Mesenchymal stem cell (in vitro differentiated cells and primary cell): ENCODE measurements at regions not wholly inside any gene's neighbourhood (a gene's known extent, or its start where the extent isn't known, plus 50 kb on each side); places are given as distances from the start of the nearest gene placed in this dataset.

ENCODE experiments used
- DNase-seq: peaks from one replicate; pipeline ENCODE4 v3.0.0-alpha.2; 2013
- H2AFZ ChIP-seq: one replicate; pipeline ENCODE4 v1.6.1; 2013; ENCODE audit warnings: low read depth, mild to moderate bottlenecking, control low read depth, inconsistent platforms, low read length, moderate library complexity
- H2AK5ac ChIP-seq: 2 replicates; pipeline ENCODE4 v1.6.1; 2013; ENCODE audit warnings: low read length, moderate library complexity, mild to moderate bottlenecking, inconsistent platforms; ENCODE audit not compliant: severe bottlenecking
- H2BK120ac ChIP-seq: one replicate; pipeline ENCODE4 v1.6.1; 2013; ENCODE audit warnings: low read depth, mild to moderate bottlenecking, inconsistent platforms, low read length, moderate library complexity
- H2BK12ac ChIP-seq, 2 experiments: one replicate each; pipeline ENCODE4 v1.6.1; 2013; ENCODE audit warnings: inconsistent platforms in 2 of 2, low read length in 2 of 2, mild to moderate bottlenecking in 2 of 2, moderate library complexity in 2 of 2, control low read depth in 1 of 2
- H2BK15ac ChIP-seq: one replicate; pipeline ENCODE4 v1.6.1; 2013; ENCODE audit warnings: mild to moderate bottlenecking, low read depth, inconsistent platforms; ENCODE audit not compliant: poor library complexity, severe bottlenecking
- H2BK5ac ChIP-seq: 2 replicates; pipeline ENCODE4 v1.6.1; 2013; ENCODE audit warnings: low read depth, mild to moderate bottlenecking, low read length, control low read depth, inconsistent platforms; ENCODE audit not compliant: poor library complexity, severe bottlenecking
- H3K14ac ChIP-seq, 2 experiments: one replicate each; pipeline ENCODE4 v1.6.1; 2013; ENCODE audit warnings: inconsistent platforms in 2 of 2, low read length in 2 of 2, control low read depth in 1 of 2, mild to moderate bottlenecking in 1 of 2, moderate library complexity in 1 of 2
- H3K18ac ChIP-seq, 2 experiments: one replicate each; pipeline ENCODE4 v1.6.1; 2013; ENCODE audit warnings: inconsistent platforms in 2 of 2, low read length in 2 of 2, control low read depth in 1 of 2, low read depth in 1 of 2, mild to moderate bottlenecking in 1 of 2
- H3K23ac ChIP-seq, 2 experiments: one replicate each; pipeline ENCODE4 v1.6.1; 2013; ENCODE audit warnings: inconsistent platforms in 2 of 2, low read length in 2 of 2, mild to moderate bottlenecking in 2 of 2, moderate library complexity in 2 of 2, control low read depth in 1 of 2
- H3K27ac ChIP-seq: 2 replicates; pipeline ENCODE4 v1.5.1; 2013; ENCODE audit warnings: mild to moderate bottlenecking, moderate library complexity, low read length, control low read depth, inconsistent platforms; ENCODE audit not compliant: poor library complexity, severe bottlenecking
- H3K27me3 ChIP-seq, 2 experiments: 2 replicates each; pipeline versions ENCODE4 v1.6.1 to v1.7.0; 2013; ENCODE audit warnings: low read length in 2 of 2, mild to moderate bottlenecking in 2 of 2, moderate library complexity in 2 of 2, control low read depth in 1 of 2, inconsistent platforms in 1 of 2; ENCODE audit not compliant: control insufficient read depth in 1 of 2, insufficient read depth in 1 of 2
- H3K36me3 ChIP-seq, 2 experiments: 2 replicates each; pipeline versions ENCODE4 v1.6.1 to v1.7.0; 2013; ENCODE audit warnings: low read length in 2 of 2, control low read depth in 1 of 2, inconsistent platforms in 1 of 2, low read depth in 1 of 2, mild to moderate bottlenecking in 1 of 2; ENCODE audit not compliant: insufficient read depth in 2 of 2, control insufficient read depth in 1 of 2
- H3K4ac ChIP-seq, 2 experiments: one replicate each; pipeline ENCODE4 v1.6.1; 2013; ENCODE audit warnings: inconsistent platforms in 2 of 2, low read length in 2 of 2, mild to moderate bottlenecking in 2 of 2, moderate library complexity in 2 of 2, control low read depth in 1 of 2, low read depth in 1 of 2
- H3K4me1 ChIP-seq: 2 replicates; pipeline ENCODE4 v1.6.1; 2013; ENCODE audit warnings: low read depth, low read length, control low read depth; ENCODE audit not compliant: control insufficient read depth, insufficient read depth
- H3K4me2 ChIP-seq: 2 replicates; pipeline ENCODE4 v1.6.1; 2013; ENCODE audit warnings: low read length, mild to moderate bottlenecking, inconsistent platforms; ENCODE audit not compliant: poor library complexity, severe bottlenecking
- H3K4me3 ChIP-seq, 2 experiments: 2 replicates each; pipeline versions ENCODE4 v1.5.1 to v1.7.0; 2013; ENCODE audit warnings: low read length in 2 of 2, mild to moderate bottlenecking in 2 of 2, control low read depth in 1 of 2, low read depth in 1 of 2; ENCODE audit not compliant: insufficient read depth in 1 of 2
- H3K79me1 ChIP-seq: replicated peaks from 2 replicates; pipeline ENCODE4 v1.6.1; 2013; ENCODE audit warnings: mild to moderate bottlenecking, control low read depth, low read length, inconsistent platforms; ENCODE audit not compliant: poor library complexity, severe bottlenecking
- H3K9ac ChIP-seq: 2 replicates; pipeline ENCODE4 v1.7.0; 2013; ENCODE audit warnings: mild to moderate bottlenecking, low read length, moderate library complexity
- H3K9me3 ChIP-seq: 2 replicates; pipeline ENCODE4 v1.7.0; 2013; ENCODE audit warnings: mild to moderate bottlenecking, low read length; ENCODE audit not compliant: control insufficient read depth
- H4K8ac ChIP-seq: one replicate; pipeline ENCODE4 v1.6.1; 2013; ENCODE audit warnings: inconsistent platforms, mild to moderate bottlenecking, low read length, moderate library complexity
- H4K91ac ChIP-seq: one replicate; pipeline ENCODE4 v1.6.1; 2013; ENCODE audit warnings: mild to moderate bottlenecking, low read length, inconsistent platforms
- WGBS: methylation state at CpG from one replicate; pipeline ENCODE4 v1.1.7; 2013; ENCODE audit warnings: mixed read lengths; 5-methylcytosine and 5-hydroxymethylcytosine counted together

- Histone ChIP-seq H3K18ac (no peak overlapping the region), H3K9me3 (peaks cover 2% of the 10 kb centered on the region), H3K23ac (no peak overlapping the region), H2BK5ac (no peak overlapping the region), H4K8ac (no peak overlapping the region), H3K4me2 (no peak overlapping the region), H2BK120ac (no peak overlapping the region), H4K91ac (no peak overlapping the region), H3K9ac (no peak overlapping the region), H3K14ac (no peak overlapping the region), H3K27ac (no peak overlapping the region), H2BK12ac (no peak overlapping the region), H3K4me3 (no peak overlapping the region), H2BK15ac (no peak overlapping the region), H3K79me1 (no peaks in the 10 kb centered on the region), H2AFZ (no peak overlapping the region), H3K4me1 (no peaks in the 10 kb centered on the region), H3K36me3 (no peaks in the 10 kb centered on the region), H2AK5ac (no peak overlapping the region), H3K27me3 (no peaks in the 10 kb centered on the region), H3K4ac (no peak overlapping the region)
- no peak for DNase-seq
- 58% methylated on average over 7 of the region's 7 CpGs for WGBS
Measured at GRCh38 chr5:4198461-4198860, 602.8 kb downstream of the IRX1 start.

DNA sequence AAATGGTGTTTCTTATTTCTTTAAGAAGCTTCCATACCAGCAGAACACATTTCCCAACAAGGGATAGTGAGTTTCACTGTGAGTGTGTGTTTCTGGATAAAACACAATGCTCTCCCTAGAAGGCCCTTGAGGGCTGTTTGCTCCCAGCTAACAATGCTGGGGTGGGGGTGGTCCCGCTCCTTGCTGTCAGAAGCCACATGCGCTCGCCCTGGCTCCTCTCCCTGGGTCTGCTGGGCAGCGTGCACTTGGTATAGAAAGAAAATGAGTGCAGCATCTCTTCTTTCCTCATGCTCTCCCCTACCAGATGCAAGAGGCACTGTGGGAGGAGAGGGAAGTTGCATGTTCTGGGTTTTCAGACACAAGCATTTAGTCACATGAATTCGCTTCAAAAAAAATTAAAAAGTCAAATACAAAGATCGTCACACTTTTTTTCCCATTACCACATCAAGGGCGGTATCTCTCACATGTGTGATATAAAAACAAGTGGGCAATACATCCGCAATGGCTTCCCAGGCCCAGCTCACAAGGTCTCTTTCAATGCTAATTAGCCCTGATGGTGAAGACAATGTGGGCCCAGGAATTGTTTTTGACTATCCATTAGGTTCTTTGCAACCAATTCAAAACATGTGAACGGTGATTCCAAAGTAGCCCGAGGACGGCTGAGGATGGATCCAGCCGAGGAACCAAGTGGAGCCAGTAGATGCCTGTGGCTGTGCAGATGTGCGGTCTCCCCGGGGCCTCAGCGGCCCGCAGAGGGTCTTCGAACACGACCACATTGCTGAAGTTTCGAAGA, 603.6 kb downstream of the IRX1 start:
- Histone ChIP-seq H3K9ac (no peak overlapping the region), H3K4me1 (no peaks in the 10 kb centered on the region), H2AFZ (no peak overlapping the region), H3K9me3 (peaks cover 2% of the 10 kb centered on the region), H2BK5ac (no peak overlapping the region), H4K8ac (no peak overlapping the region), H3K27ac (no peak overlapping the region), H3K36me3 (no peaks in the 10 kb centered on the region), H2BK15ac (no peak overlapping the region), H2BK120ac (no peak overlapping the region), H3K14ac (no peak overlapping the region), H3K79me1 (no peaks in the 10 kb centered on the region), H3K4ac (no peak overlapping the region), H3K27me3 (no peaks in the 10 kb centered on the region), H3K23ac (no peak overlapping the region), H3K18ac (no peak overlapping the region), H2BK12ac (no peak overlapping the region), H3K4me2 (no peak overlapping the region), H4K91ac (no peak overlapping the region), H3K4me3 (no peak overlapping the region), H2AK5ac (no peak overlapping the region)
- no peak for DNase-seq
- WGBS, result 77% methylated on average over 15 of the region's 19 CpGs

- no peak overlapping the region for H3K4me2 ChIP-seq
- H4K8ac ChIP-seq, result no peak overlapping the region
- H2BK12ac ChIP-seq, result no peak overlapping the region
- no peaks in the 10 kb centered on the region for H3K36me3 ChIP-seq
- H3K27ac ChIP-seq, result no peak overlapping the region
- DNase-seq, result no peak
- no peak overlapping the region for H3K9ac ChIP-seq
- H4K91ac ChIP-seq, result no peak overlapping the region
- H2BK15ac ChIP-seq, result no peak overlapping the region
- H3K4me1 ChIP-seq, result no peaks in the 10 kb centered on the region
- no peak overlapping the region for H3K18ac ChIP-seq
- H3K23ac ChIP-seq, result no peak overlapping the region
- H2BK5ac ChIP-seq, result no peak overlapping the region
- H3K79me1 ChIP-seq, result no peaks in the 10 kb centered on the region
- H2AK5ac ChIP-seq, result no peak overlapping the region
- H2BK120ac ChIP-seq, result no peak overlapping the region
- no peak overlapping the region for H2AFZ ChIP-seq
- H3K27me3 ChIP-seq, result no peaks in the 10 kb centered on the region
- no peak overlapping the region for H3K14ac ChIP-seq
- no peaks in the 10 kb centered on the region for H3K9me3 ChIP-seq
- H3K4ac ChIP-seq, result no peak overlapping the region
- 84% methylated on average over 4 of the region's 4 CpGs for WGBS
- no peak overlapping the region for H3K4me3 ChIP-seq
Measured at GRCh38 chr5:4203146-4203545, 607.5 kb downstream of the IRX1 start.

DNA sequence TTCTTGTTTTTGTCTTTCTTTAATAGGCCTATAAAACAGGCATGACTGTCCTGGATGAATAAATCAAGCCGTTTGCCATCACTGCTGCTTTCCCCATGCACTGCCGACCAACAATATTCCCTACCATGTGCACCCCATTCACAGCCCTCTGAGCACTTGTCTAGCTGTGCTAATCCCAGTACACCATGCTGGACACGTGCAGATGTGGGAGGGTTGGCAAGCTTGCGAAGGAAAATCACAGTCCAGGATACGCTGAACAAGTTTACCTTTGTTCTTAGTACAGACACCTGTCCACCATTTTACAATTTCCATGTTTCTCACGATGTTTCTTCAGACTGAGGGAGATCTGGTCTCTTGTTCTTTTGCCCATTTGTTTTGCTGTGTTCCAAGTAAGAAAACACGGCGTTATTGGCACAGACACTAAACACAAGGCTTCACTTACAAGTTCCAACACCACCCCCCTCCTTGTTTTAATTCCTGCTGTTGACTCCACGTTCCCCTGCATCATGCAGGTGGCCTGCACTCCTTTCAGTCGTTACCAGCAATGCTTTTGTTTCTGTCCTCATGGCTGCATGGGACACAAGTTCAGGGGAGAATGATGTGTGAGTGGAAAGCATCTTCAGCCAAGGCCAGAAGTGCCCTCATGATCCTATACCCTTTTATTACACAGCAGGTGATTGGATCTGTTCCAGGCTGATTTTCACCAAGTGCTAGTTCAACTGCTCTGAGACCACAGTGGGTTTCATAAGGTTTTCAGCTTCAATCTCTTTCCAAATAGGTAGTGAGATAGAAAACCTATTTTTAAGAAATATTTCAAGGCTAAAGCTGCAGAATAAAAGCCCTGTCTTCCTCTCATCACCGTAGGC, 608.9 kb downstream of the IRX1 start:
- H2AK5ac ChIP-seq, result no peak overlapping the region
- no peak overlapping the region for H3K27ac ChIP-seq
- no peak for DNase-seq
- H3K27me3 ChIP-seq, result no peaks in the 10 kb centered on the region
- H3K23ac ChIP-seq, result no peak overlapping the region
- no peak overlapping the region for H3K14ac ChIP-seq
- no peak overlapping the region for H2BK120ac ChIP-seq
- H4K91ac ChIP-seq, result no peak overlapping the region
- no peak overlapping the region for H3K4me3 ChIP-seq
- H2AFZ ChIP-seq, result no peak overlapping the region
- 60% methylated on average over 11 of the region's 11 CpGs for WGBS
- peaks cover 7% of the 10 kb centered on the region for H3K9me3 ChIP-seq
- H3K36me3 ChIP-seq, result no peaks in the 10 kb centered on the region
- no peak overlapping the region for H4K8ac ChIP-seq
- no peak overlapping the region for H3K9ac ChIP-seq
- H3K4me1 ChIP-seq, result no peaks in the 10 kb centered on the region
- no peaks in the 10 kb centered on the region for H3K79me1 ChIP-seq
- no peak overlapping the region for H2BK15ac ChIP-seq
- no peak overlapping the region for H2BK5ac ChIP-seq
- H2BK12ac ChIP-seq, result no peak overlapping the region
- H3K4ac ChIP-seq, result no peak overlapping the region
- no peak overlapping the region for H3K18ac ChIP-seq
- H3K4me2 ChIP-seq, result no peak overlapping the region
